Ascending aorta (tissue), 2 donors: ENCODE measurements at regions not wholly inside any gene's neighbourhood (a gene's known extent, or its start where the extent isn't known, plus 50 kb on each side); places are given as distances from the start of the nearest gene placed in this dataset.

Experiments used
- DNase-seq, 2 donors: peaks; one replicate each; pipeline ENCODE4 v3.0.0-alpha.2; 2019; ENCODE audit warnings: low spot score in 2 of 2
- H3K27ac ChIP-seq, 2 donors: fragments of 200-600 bp; sonication (generic); one replicate each; pipeline ENCODE4 v1.5.1; 2016 to 2017; ENCODE audit warnings: mild to moderate bottlenecking in 1 of 2
- H3K27me3 ChIP-seq: fragments of 200-600 bp; sonication (generic); one replicate; pipeline ENCODE4 v1.5.1; 2017
- H3K36me3 ChIP-seq, 2 donors: fragments of 200-600 bp; sonication (generic); one replicate each; pipeline ENCODE4 v1.5.1; 2016
- H3K4me1 ChIP-seq, 2 donors: fragments of 200-600 bp; sonication (generic); one replicate each; pipeline ENCODE4 v1.5.1; 2016 to 2017; ENCODE audit warnings: mild to moderate bottlenecking in 1 of 2
- H3K4me3 ChIP-seq, 2 donors: fragments of 200-600 bp; sonication (generic); one replicate each; pipeline ENCODE4 v1.5.1; 2016 to 2017; ENCODE audit warnings: mild to moderate bottlenecking in 1 of 2
- H3K9me3 ChIP-seq, 2 donors: fragments of 200-600 bp; sonication (generic); one replicate each; pipeline ENCODE4 v1.5.1; 2016
- intact Hi-C: fragments of 100-400 bp; cut with DNase I; formaldehyde crosslinking; loops from one replicate; pipeline ENCODE4 v1.15.1; 2023
- TF ChIP-seq, protein P1 (sequence below), 3 experiments: fragments of 200-600 bp in 2 of 3; fragments of 450-650 bp in 1 of 3; sonication (generic) in 2 of 3; IDR thresholded peaks; one replicate each; pipeline ENCODE4 v1.5.1; 2016 to 2019; ENCODE audit warnings: antibody characterized with exemption in 3 of 3, mild to moderate bottlenecking in 1 of 3, moderate library complexity in 1 of 3

DNA sequence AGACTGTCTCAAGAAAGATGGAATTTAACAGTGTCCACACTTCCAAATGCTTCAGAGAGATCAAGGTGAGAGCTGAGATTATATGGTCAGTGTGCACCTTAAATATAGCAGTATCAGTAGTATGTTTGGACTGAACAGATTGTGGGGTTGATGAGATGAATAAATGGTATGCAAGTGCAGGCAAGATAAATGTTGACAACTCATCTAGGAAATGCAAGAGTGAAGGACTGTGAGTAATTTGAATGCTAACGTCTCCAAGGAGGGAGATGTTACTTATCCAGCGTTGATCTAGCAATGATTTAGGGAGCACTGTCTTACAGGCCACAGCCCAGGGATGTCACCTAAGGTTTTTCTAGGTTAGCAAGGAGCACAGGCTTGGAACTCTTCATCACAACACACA is 170.7 kb upstream of the GALNT2 start:
- DNase-seq = no peak
- Histone ChIP-seq H3K36me3 (no peaks in the 10 kb centered on the region), H3K4me3 (no peak overlapping the region), H3K4me1 (no peaks in the 10 kb centered on the region), H3K27me3 (no peaks in the 10 kb centered on the region), H3K27ac (no peak overlapping the region), H3K9me3 (no peaks in the 10 kb centered on the region)
- intact Hi-C loops = no loop called here
- TF ChIP-seq, protein P1, sequence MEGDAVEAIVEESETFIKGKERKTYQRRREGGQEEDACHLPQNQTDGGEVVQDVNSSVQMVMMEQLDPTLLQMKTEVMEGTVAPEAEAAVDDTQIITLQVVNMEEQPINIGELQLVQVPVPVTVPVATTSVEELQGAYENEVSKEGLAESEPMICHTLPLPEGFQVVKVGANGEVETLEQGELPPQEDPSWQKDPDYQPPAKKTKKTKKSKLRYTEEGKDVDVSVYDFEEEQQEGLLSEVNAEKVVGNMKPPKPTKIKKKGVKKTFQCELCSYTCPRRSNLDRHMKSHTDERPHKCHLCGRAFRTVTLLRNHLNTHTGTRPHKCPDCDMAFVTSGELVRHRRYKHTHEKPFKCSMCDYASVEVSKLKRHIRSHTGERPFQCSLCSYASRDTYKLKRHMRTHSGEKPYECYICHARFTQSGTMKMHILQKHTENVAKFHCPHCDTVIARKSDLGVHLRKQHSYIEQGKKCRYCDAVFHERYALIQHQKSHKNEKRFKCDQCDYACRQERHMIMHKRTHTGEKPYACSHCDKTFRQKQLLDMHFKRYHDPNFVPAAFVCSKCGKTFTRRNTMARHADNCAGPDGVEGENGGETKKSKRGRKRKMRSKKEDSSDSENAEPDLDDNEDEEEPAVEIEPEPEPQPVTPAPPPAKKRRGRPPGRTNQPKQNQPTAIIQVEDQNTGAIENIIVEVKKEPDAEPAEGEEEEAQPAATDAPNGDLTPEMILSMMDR (IDR thresholded peaks at IDR 0.05) = no peak

DNA sequence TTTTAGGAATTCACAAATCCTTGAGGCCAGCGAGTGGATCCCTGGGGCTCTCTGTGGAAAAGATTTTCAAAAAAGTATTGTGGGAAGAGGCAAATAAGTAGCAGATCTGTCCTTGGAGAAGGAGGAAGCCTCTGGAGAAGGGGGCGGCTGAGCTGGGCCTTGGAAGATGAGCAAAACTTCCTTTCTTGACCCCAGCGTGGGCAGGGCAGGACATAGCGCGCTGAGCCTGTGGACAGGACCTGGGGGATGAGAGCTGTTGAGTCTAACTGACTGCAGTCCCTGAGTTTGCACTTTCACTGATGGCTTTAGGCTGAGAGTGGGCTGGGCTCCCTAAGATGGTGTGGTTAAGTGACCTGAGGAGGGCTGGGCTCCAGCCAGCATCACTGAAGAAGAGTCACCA is 170.2 kb upstream of the GALNT2 start:
- H3K4me1 ChIP-seq = no peaks in the 10 kb centered on the region
- H3K9me3 ChIP-seq = no peaks in the 10 kb centered on the region
- H3K36me3 ChIP-seq = no peaks in the 10 kb centered on the region
- intact Hi-C loops = no loop called here
- H3K27ac ChIP-seq = no peak overlapping the region
- no peak for DNase-seq
- TF ChIP-seq, protein P1 (IDR thresholded peaks at IDR 0.05) = no peak
- H3K27me3 ChIP-seq = no peaks in the 10 kb centered on the region
- no peak overlapping the region for H3K4me3 ChIP-seq

DNA sequence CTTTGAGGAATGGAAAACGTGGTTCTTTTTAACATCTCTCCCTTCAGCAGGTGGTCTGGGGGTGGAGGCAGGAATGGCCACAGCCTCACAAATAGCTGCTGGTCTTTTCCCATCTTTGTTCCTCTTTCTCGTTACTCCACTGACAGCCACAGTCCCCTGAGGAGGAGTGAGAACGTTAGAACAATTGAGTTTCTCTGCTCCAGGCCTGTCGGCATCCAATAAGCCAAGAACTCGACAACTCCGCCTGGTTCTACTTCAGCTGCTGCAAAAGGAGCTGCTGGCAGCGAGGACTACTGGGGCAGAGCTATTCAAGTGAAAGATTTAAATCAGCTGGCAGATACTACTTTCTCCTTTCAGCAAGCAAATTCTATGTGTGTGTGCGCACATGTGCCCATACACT is 169.5 kb upstream of the GALNT2 start:
- Histone ChIP-seq H3K27me3 (no peaks in the 10 kb centered on the region), H3K9me3 (no peaks in the 10 kb centered on the region), H3K4me3 (no peak overlapping the region), H3K36me3 (no peaks in the 10 kb centered on the region), H3K4me1 (no peaks in the 10 kb centered on the region), H3K27ac (no peak overlapping the region)
- TF ChIP-seq, protein P1 (IDR thresholded peaks at IDR 0.05) = no peak
- intact Hi-C loops = no loop called here
- no peak for DNase-seq

DNA sequence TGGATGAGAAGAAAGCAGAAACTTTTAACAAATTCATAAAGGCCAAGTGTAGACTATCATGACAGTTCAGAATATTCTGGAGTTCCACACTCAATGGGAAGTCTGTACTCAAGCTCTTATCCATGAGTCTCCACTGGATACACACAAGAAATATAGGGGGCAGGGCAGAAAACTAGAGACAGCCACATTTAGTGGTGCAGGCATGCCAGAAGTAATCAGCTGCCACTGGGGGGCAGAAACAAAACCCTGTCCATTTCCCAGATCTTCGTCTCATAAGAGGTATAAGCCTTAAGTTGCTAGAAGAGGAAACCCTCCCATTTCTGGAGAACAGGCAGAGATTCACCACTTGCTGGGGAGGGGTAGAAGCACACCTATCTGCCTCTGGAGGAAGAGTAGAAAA is 166.8 kb upstream of the GALNT2 start:
- Histone ChIP-seq H3K4me1 (no peaks in the 10 kb centered on the region), H3K4me3 (no peak overlapping the region), H3K36me3 (no peaks in the 10 kb centered on the region), H3K27me3 (no peaks in the 10 kb centered on the region), H3K27ac (no peak overlapping the region), H3K9me3 (no peaks in the 10 kb centered on the region)
- no peak for DNase-seq
- TF ChIP-seq, protein P1 (IDR thresholded peaks at IDR 0.05) = no peak
- intact Hi-C loops = no loop called here

DNA sequence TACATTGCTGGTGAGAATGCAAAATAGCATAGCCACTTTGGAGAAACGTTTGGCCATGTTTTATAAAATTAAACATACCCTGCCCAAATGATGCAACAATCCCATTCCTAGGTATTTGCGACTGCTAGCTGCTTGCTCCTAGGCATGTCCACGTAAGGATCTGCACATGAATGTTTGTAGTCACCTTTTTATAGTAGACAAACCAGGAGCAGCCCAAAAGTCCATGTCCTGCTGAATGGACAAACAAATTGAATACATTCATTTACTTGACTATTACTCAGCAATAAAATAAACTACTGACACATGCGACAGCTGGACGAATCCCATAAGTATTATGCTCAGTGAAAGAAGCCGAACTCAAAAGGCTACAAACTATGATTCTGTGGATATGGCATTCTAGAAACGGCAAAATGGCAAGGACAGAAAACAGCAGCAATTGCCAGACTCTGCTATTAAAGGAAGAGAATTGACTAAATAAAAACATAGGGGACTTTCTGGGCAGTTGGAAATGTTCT is 161.9 kb upstream of the GALNT2 start:
- H3K4me1 ChIP-seq = no peaks in the 10 kb centered on the region
- TF ChIP-seq, protein P1 (IDR thresholded peaks at IDR 0.05) = no peak
- no peaks in the 10 kb centered on the region for H3K27me3 ChIP-seq
- intact Hi-C loops = no loop called here
- no peaks in the 10 kb centered on the region for H3K9me3 ChIP-seq
- H3K27ac ChIP-seq = no peak overlapping the region
- H3K36me3 ChIP-seq = no peaks in the 10 kb centered on the region
- DNase-seq = no peak
- H3K4me3 ChIP-seq = no peak overlapping the region

DNA sequence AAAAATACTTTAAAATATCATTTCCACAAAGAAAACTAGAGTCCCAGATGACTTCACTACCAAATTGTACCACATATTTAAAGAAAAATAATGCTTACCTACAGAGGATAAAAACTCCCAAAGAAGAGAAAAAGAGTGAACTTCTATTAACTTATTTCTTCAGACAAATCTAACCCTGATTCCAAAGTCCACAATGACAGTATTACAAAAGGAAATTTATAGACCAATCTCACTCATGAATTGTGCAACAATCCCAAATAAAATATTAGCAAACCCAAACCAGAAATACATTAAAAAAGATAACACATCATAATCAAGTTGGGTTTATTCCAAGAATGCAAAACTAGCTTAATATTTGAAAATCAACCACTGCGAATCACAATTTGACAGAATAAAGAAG is 161.4 kb upstream of the GALNT2 start:
- TF ChIP-seq, protein P1 (IDR thresholded peaks at IDR 0.05) = no peak
- Histone ChIP-seq H3K4me1 (no peaks in the 10 kb centered on the region), H3K4me3 (no peak overlapping the region), H3K27me3 (no peaks in the 10 kb centered on the region), H3K27ac (no peak overlapping the region), H3K9me3 (no peaks in the 10 kb centered on the region), H3K36me3 (no peaks in the 10 kb centered on the region)
- no peak for DNase-seq
- intact Hi-C loops = no loop called here
